Skin epidermis (tissue), 12 donors: ENCODE measurements at regions not wholly inside any gene's neighbourhood (a gene's known extent, or its start where the extent isn't known, plus 50 kb on each side); places are given as distances from the start of the nearest gene placed in this dataset.

Source experiments
- H3K27ac ChIP-seq, 21 experiments: fragments of 200-600 bp; sonication (generic) in 11 of 21; one replicate each; pipeline ENCODE4 v1.5.0; 2020; ENCODE audit warnings: mild to moderate bottlenecking in 3 of 21, inconsistent platforms in 2 of 21, moderate library complexity in 2 of 21
- H3K4me3 ChIP-seq, 7 experiments: fragments of 200-600 bp; sonication (generic) in 2 of 7; one replicate each; pipeline ENCODE4 v1.5.0; 2020; ENCODE audit warnings: inconsistent platforms in 2 of 7, mild to moderate bottlenecking in 2 of 7, moderate library complexity in 1 of 7

- Histone ChIP-seq H3K4me3 (no peak overlapping the region), H3K27ac (no peak overlapping the region)
Observed at GRCh38 chr10:90347239-90347638, 510.6 kb downstream of the HTR7 start.

GRCh38 chr10:90350122-90350521 is 507.7 kb downstream of the HTR7 start:
- no peak overlapping the region for H3K4me3 ChIP-seq
- no peak overlapping the region for H3K27ac ChIP-seq

DNA sequence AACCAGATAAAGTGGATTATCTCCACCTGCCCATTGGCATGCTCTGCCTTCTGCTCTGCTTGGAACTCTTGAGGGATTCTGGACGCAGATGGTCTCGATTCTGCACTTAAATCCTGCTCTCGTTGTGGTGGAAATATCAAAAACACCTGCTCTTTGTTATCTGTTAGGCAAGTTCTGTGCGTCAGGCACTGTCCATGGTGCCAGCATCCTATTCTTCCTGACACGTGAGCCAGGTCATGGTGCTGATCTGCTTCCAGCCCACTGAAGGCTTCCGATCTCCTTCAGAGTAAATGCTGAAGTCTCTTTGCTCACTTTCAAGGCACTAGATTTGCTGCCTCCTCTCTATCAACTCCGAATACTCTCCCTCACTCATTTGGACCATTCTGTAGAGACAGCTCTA is 505.6 kb downstream of the HTR7 start:
- H3K27ac ChIP-seq: no peak overlapping the region
- H3K4me3 ChIP-seq: no peak overlapping the region

DNA sequence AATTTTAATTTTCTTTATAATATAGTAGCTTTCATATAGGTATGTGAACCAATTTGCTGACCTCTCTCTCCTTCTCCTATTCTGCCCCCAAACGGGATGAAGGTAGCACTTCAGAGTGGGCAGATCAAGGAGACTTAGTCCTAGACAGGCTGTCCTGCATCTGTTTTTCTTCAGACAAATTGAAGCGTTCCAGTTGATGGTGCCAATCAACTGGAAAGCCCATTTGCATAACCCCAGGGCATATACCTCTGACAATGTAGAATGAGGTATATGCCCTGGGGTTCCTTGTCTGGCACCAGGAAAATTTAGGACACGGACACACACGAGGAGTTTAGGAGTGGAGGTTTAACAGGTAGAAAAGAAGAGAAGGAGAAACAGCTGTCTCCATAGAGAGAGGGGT is 502.9 kb downstream of the HTR7 start:
- H3K4me3 ChIP-seq: no peak overlapping the region

DNA sequence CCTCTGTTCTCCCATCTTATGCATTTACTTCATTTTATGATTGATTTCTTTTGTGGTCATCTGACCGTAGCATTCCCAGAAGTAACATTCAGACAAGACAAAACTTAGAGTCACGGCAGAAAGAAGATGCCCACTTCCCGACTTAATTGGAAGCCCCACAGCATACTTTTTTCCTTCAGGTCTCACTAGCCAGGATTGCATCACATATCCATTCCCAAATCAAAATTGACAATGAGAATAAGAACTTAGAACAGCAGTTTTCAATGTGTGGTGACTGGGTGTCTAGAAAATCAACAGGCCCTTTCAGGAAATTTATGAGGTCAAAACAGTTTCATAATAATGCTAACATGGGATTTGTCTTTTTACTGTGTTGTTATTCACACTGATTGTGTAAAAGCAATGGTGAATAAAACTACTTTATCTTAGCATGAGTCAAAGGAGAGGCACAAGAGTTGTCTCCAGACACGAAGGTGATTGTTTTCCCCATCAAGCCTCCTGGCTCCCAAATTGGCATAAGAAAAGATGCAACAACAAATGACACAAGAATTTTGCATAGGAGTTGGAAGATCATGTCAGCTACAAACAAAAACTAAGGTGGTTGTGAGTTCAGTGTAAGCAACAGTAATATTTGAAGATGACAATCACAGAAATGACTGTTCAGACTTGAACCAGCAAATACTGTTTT is 493.9 kb downstream of the HTR7 start:
- Histone ChIP-seq H3K4me3 (no peak overlapping the region), H3K27ac (no peak overlapping the region)

More for the DNA sequence above, 502.9 kb downstream of the HTR7 start:
- H3K27ac ChIP-seq: no peak overlapping the region

GRCh38 chr10:90372451-90372850 is 485.4 kb downstream of the HTR7 start:
- no peak overlapping the region for H3K4me3 ChIP-seq
- H3K27ac ChIP-seq: no peak overlapping the region

GRCh38 chr10:90373911-90374310 is 483.9 kb downstream of the HTR7 start:
- Histone ChIP-seq H3K4me3 (no peak overlapping the region), H3K27ac (no peak overlapping the region)

DNA sequence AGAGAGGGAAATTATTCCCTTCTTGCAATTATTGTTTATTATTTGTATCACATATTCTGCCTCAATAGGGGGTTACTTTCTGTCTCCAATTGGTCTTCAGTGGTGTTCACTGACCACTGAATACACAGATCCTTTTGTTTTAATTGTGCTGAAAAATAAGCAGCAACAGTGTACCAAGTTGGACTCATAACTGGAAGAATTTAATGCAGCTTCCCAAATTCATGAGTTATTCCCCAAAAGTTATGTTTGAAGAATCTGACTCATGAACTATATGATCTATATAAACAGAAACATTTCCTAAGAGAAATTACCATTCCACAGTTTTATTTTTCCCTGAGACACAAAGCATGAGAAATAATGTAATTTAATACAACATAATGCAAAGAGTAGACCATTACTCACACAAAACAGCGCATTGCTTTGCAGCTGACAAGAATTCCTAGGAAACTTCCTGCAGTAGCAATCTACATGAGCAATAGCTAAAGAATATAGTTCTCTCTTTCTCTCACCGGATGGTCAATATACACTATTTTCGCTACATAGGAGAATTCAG is 479.2 kb downstream of the HTR7 start:
- Histone ChIP-seq H3K27ac (no peak overlapping the region), H3K4me3 (no peak overlapping the region)

DNA sequence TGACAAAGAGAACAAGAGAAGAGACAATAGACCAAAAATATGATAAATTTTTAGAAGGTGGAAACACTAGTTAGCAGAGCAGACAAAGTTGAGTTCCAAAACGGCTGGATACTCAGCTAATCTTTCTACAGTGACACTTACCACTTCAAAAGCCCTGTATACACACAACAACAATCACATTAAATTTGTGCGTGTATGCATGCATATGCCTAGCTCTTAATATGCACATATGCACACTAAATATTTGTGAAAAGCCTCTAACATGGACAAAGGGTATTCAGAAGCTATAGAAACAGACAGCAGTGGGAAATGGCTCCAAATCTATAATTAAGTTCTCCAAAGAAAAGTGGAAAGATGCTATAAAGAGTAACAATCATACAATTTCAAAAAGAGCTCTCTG is 476.4 kb downstream of the HTR7 start:
- H3K27ac ChIP-seq: no peak overlapping the region
- H3K4me3 ChIP-seq: no peak overlapping the region

DNA sequence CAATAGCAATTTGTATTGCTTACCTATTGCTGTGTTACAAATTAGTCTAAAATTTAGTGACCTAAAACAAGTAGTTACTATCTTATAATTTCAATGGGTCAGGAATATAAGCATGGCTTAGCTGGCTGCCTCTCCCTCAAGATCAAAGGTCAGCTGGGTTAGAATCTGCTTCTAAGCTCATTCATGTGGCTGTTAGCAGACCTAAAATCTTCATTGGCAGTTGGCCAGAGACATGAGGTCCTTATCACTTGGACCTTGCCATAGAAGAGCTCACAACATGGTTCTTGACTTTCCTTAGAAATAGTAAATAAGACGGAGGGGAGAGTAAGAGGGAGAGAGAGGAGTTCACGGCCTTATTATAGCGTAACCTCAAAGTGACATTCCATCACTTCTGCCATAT is 468.0 kb downstream of the HTR7 start:
- H3K4me3 ChIP-seq: no peak overlapping the region
- no peak overlapping the region for H3K27ac ChIP-seq

DNA sequence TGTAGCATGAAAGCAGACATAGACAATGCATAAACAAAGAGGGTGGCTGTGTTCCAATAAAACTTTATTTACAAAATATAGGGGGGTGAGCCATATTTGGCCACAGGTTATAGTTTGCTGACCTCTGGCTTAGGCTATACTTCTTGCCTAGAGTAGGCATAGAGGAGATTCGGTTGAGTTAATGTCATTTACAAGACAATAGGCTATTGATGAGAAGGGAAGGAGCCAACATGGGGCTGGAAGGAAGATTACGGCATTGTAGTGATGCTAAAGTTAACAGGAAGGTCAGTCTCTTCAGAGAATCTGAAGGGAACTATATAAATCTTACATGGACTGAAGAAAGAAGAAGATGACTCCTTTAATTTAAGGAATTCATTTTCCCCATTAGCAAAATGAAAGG is 463.5 kb downstream of the HTR7 start:
- H3K4me3 ChIP-seq: no peak overlapping the region
- no peak overlapping the region for H3K27ac ChIP-seq

- no peak overlapping the region for H3K4me3 ChIP-seq
- H3K27ac ChIP-seq: no peak overlapping the region
Observed at GRCh38 chr10:90396721-90397120, 461.1 kb downstream of the HTR7 start.

DNA sequence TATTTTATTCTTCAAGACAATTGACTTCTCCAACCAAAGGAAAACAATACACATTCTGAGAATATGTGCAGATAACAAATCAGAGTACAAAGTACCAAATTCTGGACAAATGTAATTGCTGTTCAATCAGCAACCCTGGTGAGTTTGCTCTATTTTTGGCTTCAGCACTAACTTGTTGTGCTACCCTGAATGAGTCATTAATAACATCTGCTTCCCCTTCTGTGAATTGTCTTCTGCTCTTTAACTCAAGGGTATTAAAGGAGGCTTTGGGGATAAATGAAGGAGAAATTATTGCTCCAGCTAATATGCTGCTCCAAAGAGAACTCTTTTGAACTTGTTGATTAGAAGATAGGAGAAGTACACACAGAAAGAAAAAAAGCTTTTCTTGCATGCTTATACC is 459.3 kb downstream of the HTR7 start:
- Histone ChIP-seq H3K4me3 (no peak overlapping the region), H3K27ac (no peak overlapping the region)

- H3K27ac ChIP-seq: no peak overlapping the region
Observed at GRCh38 chr10:90399782-90400181, 458.1 kb downstream of the HTR7 start.

DNA sequence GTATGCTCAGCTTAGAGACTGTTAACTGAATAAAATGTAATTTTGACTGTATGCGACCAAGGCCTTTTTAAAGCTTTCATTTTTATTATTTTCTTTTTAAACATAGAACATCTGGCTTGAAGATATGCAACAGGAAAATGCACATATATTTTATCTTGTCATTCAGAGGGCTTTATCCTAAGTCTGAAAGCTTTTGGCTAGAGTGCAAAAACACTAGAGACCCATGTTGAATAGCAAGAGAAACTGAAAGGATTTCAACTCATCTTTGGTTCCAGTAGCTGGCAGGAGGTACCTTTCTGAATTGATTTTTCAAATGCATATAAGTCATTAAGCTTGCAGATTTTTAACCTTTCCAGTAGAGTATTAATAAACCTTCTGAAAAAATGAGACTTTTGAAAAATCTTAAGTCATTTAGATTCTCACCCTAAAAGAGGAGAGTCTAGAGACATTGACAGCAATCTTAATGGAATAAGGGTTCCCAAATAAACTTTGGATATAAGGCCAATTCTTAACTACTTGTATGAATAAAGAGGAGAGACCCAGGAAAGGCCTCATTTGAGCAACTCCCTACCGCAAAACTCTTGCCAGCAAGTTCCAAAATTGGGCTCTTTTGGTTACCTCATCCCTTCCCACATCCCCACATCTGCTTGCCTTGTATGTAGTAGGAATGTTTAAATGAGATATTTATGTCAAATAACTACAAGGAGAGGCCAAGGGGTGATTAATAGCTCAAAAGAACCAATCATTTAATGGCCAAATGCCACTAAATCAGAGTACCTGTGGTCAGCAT is 454.4 kb downstream of the HTR7 start:
- Histone ChIP-seq H3K27ac (no peak overlapping the region), H3K4me3 (no peak overlapping the region)

More at GRCh38 chr10:90399782-90400181, 458.1 kb downstream of the HTR7 start:
- H3K4me3 ChIP-seq: no peak overlapping the region

- Histone ChIP-seq H3K27ac (no peak overlapping the region), H3K4me3 (no peak overlapping the region)
Observed at GRCh38 chr10:90407131-90407530, 450.7 kb downstream of the HTR7 start.

- Histone ChIP-seq H3K27ac (no peak overlapping the region), H3K4me3 (no peak overlapping the region)
Observed at GRCh38 chr10:90407851-90408250, 450.0 kb downstream of the HTR7 start.

- no peak overlapping the region for H3K4me3 ChIP-seq
- H3K27ac ChIP-seq: no peak overlapping the region
Observed at GRCh38 chr10:90412582-90412981, 445.3 kb downstream of the HTR7 start.

- H3K4me3 ChIP-seq: no peak overlapping the region
- H3K27ac ChIP-seq: no peak overlapping the region
Observed at GRCh38 chr10:90413196-90413595, 444.6 kb downstream of the HTR7 start.

DNA sequence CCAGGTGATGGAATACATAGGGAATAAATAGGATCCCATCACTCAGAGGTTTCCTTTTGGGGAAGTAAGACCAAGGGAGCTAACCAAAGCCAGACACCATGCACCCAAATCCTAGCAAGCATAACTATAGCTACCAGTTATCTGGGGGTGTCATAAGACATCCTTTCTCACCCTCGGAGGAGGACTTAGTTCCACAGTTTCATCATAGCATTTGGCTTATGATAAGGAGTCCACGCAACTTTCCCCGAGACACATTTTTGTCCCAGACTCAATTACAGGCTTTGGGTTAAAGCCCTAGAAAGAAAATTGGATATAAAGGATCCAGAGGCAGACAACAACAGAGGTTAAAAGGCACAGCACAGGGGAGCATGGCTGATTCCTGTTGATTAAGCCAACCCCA is 442.9 kb downstream of the HTR7 start:
- H3K4me3 ChIP-seq: no peak overlapping the region
- no peak overlapping the region for H3K27ac ChIP-seq

DNA sequence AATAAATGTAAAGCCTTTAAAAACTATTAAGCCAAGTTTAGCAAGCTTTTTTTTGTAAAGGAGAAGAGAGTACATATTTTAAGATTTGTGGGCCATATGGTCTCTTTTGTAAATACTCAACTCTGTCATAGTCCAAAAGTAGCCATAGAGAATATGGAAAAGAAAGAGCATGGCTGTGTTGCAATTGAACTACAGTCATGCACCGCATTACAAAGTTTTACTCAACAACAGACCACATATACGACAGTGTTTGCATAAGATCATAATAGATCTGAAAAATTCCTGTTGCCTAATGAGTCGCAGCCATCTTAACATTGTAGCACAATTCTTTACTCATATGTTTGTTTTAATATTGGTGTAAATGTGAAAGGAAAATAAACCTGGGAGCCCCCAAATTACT is 440.8 kb downstream of the HTR7 start:
- Histone ChIP-seq H3K4me3 (no peak overlapping the region), H3K27ac (no peak overlapping the region)
